Memory B cell (primary cell): ENCODE measurements at regions not wholly inside any gene's neighbourhood (a gene's known extent, or its start where the extent isn't known, plus 50 kb on each side); places are given as distances from the start of the nearest gene placed in this dataset.
"Not testable (repeated sequence)": the region's sequence is repeated elsewhere in the genome, so short reads cannot be mapped to it uniquely, and the experiment has no call there.

Experiments used
- ATAC-seq: fragments of 150-1000 bp; cut with Tn5 transposase; 2 replicates; pipeline ENCODE4 v1.10.0; 2021; ENCODE audit warnings: low read depth, mild to moderate bottlenecking, moderate library complexity
- DNase-seq, 2 donors: peaks; one replicate each; pipeline ENCODE4 v3.0.0; 2022; ENCODE audit warnings: low spot score in 2 of 2
- H3K27ac Mint-ChIP-seq: one replicate; pipeline ENCODE4 v1.8.0; 2022; ENCODE audit warnings: mild to moderate bottlenecking, moderate library complexity, mixed read lengths
- H3K27me3 Mint-ChIP-seq: one replicate; pipeline ENCODE4 v1.8.0; 2022; ENCODE audit warnings: mixed read lengths
- H3K36me3 Mint-ChIP-seq: one replicate; pipeline ENCODE4 v1.8.0; 2022; ENCODE audit warnings: mild to moderate bottlenecking, mixed read lengths
- H3K4me1 Mint-ChIP-seq: one replicate; pipeline ENCODE4 v1.8.0; 2022; ENCODE audit warnings: mixed read lengths
- H3K4me3 Mint-ChIP-seq: one replicate; pipeline ENCODE4 v1.8.0; 2022; ENCODE audit warnings: mild to moderate bottlenecking, moderate library complexity, mixed read lengths
- H3K9me3 Mint-ChIP-seq: one replicate; pipeline ENCODE4 v1.8.0; 2022; ENCODE audit warnings: mixed read lengths

GRCh38 chr14:94823556-94824341 lies 53.8 kb upstream of the GSC start:
- Mint-ChIP-seq H3K27me3 (peaks cover 9% of the 10 kb centered on the region), H3K27ac (no peak overlapping the region), H3K4me3 (no peak overlapping the region), H3K36me3 (no peaks in the 10 kb centered on the region), H3K9me3 (peaks cover 12% of the 10 kb centered on the region), H3K4me1 (no peaks in the 10 kb centered on the region)
- DNase-seq (no peak), ATAC-seq (no peak)

- DNase-seq (no peak), ATAC-seq (no peak)
- H3K36me3 Mint-ChIP-seq = no peaks in the 10 kb centered on the region
- peaks cover 9% of the 10 kb centered on the region for H3K27me3 Mint-ChIP-seq
- H3K4me3 Mint-ChIP-seq = no peak overlapping the region
- no peak overlapping the region for H3K27ac Mint-ChIP-seq
- peaks cover 12% of the 10 kb centered on the region for H3K9me3 Mint-ChIP-seq
- no peaks in the 10 kb centered on the region for H3K4me1 Mint-ChIP-seq
Observed at GRCh38 chr14:94821705-94822104, 51.8 kb upstream of the GSC start.

- H3K9me3 Mint-ChIP-seq, H3K4me3 Mint-ChIP-seq, H3K36me3 Mint-ChIP-seq, DNase-seq, ATAC-seq, H3K27ac Mint-ChIP-seq, H3K27me3 Mint-ChIP-seq, H3K4me1 Mint-ChIP-seq: not testable (repeated sequence)
Observed at GRCh38 chr14:94820932-94821331, 51.0 kb upstream of the GSC start.
